ENCODE measurements at regions not wholly inside any gene's neighbourhood (a gene's known extent, or its start where the extent isn't known, plus 50 kb on each side); places are given as distances from the start of the nearest gene placed in this dataset.

DNA sequence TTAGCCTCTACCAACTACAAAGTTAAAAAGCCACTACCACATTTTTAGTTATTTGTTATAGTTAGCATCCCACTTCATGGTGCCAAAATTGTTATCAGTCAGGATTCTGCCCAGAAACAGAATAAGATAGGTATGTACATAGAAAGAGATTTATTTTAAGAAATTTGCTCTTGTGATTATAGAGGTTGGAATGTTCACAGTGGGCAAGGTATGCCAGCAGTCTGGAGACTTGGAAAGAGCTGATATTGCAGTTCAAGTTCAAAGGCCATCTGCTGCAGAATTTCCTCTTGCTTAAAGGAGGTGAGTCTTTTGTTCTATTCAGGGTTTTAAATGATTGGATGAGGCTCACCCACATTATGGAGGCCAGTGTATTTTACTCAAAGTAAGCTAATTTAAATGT is 143.8 kb upstream of the POU1F1 start:
- Histone ChIP-seq H2AK5ac (ENCODE audit: low read depth, low read length) (no peak overlapping the region), H3K27ac (replicated peaks; ENCODE audit: low read length) (no peak overlapping the region), H3K4ac (ENCODE audit: low read length) (no peak overlapping the region)

GRCh38 chr3:87414271-87414670 is 137.9 kb upstream of the POU1F1 start:
- no peak overlapping the region for H3K18ac ChIP-seq (ENCODE audit: low read length)
- H4K91ac ChIP-seq (ENCODE audit: low read depth, low read length, poor library complexity), result no peak overlapping the region
- H4K8ac ChIP-seq (ENCODE audit: low read depth, low read length), result no peak overlapping the region
- H3K27me3 ChIP-seq (ENCODE audit: control insufficient read depth in 3 of 3, insufficient read depth in 3 of 3, low read depth in 1 of 3, low read length in 3 of 3), result no peaks in the 10 kb centered on the region
- no peaks in the 10 kb centered on the region for H3K79me1 ChIP-seq (ENCODE audit: low read depth, low read length)
- no peaks in the 10 kb centered on the region for H3K9me3 ChIP-seq (replicated peaks in 1 of 2; ENCODE audit: control insufficient read depth in 2 of 2, insufficient read depth in 1 of 2, low read depth in 1 of 2, low read length in 2 of 2)
- H3K23ac ChIP-seq (ENCODE audit: low read depth, low read length, poor library complexity), result no peak overlapping the region
- H3K9ac ChIP-seq (ENCODE audit: low read depth, low read length, poor library complexity), result no peak overlapping the region
- no peak overlapping the region for H2BK15ac ChIP-seq (ENCODE audit: low read length)
- DNase-seq (ENCODE audit: low spot score), result no peak
- WGBS, 2 donors (ENCODE audit: extremely low coverage in 2 of 2, insufficient read length in 2 of 2, insufficient replicate concordance in 1 of 2), result no CpG with 5 or more reads among the region's 1 CpG
- H2BK12ac ChIP-seq (ENCODE audit: low read length), result no peak overlapping the region
- H2AFZ ChIP-seq (ENCODE audit: low read length), result no peak overlapping the region
- H2AK5ac ChIP-seq (ENCODE audit: low read depth, low read length), result no peak overlapping the region
- H3K4me1 ChIP-seq (ENCODE audit: control insufficient read depth in 2 of 2, insufficient read depth in 1 of 2, low read depth in 1 of 2, low read length in 2 of 2), result no peaks in the 10 kb centered on the region
- H3K4me3 ChIP-seq (ENCODE audit: low read length in 2 of 2), result no peak overlapping the region
- no peaks in the 10 kb centered on the region for H3K36me3 ChIP-seq (replicated peaks in 1 of 2; ENCODE audit: control insufficient read depth in 2 of 2, insufficient read depth in 2 of 2, low read length in 2 of 2)
- no peak overlapping the region for H3K4me2 ChIP-seq (ENCODE audit: insufficient read depth, low read length, poor library complexity, severe bottlenecking)
- H3K14ac ChIP-seq (ENCODE audit: low read length), result no peak overlapping the region
- no peak overlapping the region for H3K4ac ChIP-seq (ENCODE audit: low read length)
- H3K27ac ChIP-seq (replicated peaks; ENCODE audit: low read length), result no peak overlapping the region
- no peak overlapping the region for H2BK120ac ChIP-seq (ENCODE audit: low read depth, low read length)
- no peak overlapping the region for H2BK5ac ChIP-seq (ENCODE audit: low read length)

More for the DNA sequence above, 143.8 kb upstream of the POU1F1 start:
- no peak overlapping the region for H3K14ac ChIP-seq (ENCODE audit: low read length)
- H4K91ac ChIP-seq (ENCODE audit: low read depth, low read length, poor library complexity), result no peak overlapping the region
- no peaks in the 10 kb centered on the region for H3K79me1 ChIP-seq (ENCODE audit: low read depth, low read length)
- no peaks in the 10 kb centered on the region for H3K27me3 ChIP-seq (ENCODE audit: control insufficient read depth in 3 of 3, insufficient read depth in 3 of 3, low read depth in 1 of 3, low read length in 3 of 3)
- no peak overlapping the region for H2BK15ac ChIP-seq (ENCODE audit: low read length)
- no peaks in the 10 kb centered on the region for H3K36me3 ChIP-seq (replicated peaks in 1 of 2; ENCODE audit: control insufficient read depth in 2 of 2, insufficient read depth in 2 of 2, low read length in 2 of 2)
- no peak overlapping the region for H2BK12ac ChIP-seq (ENCODE audit: low read length)
- no peaks in the 10 kb centered on the region for H3K4me1 ChIP-seq (ENCODE audit: control insufficient read depth in 2 of 2, insufficient read depth in 1 of 2, low read depth in 1 of 2, low read length in 2 of 2)
- no peak overlapping the region for H2BK120ac ChIP-seq (ENCODE audit: low read depth, low read length)
- no peak overlapping the region for H3K4me2 ChIP-seq (ENCODE audit: insufficient read depth, low read length, poor library complexity, severe bottlenecking)
- H3K18ac ChIP-seq (ENCODE audit: low read length), result no peak overlapping the region
- DNase-seq (ENCODE audit: low spot score), result no peak
- no peak overlapping the region for H3K23ac ChIP-seq (ENCODE audit: low read depth, low read length, poor library complexity)
- no peak overlapping the region for H2AFZ ChIP-seq (ENCODE audit: low read length)
- H3K9me3 ChIP-seq (replicated peaks in 1 of 2; ENCODE audit: control insufficient read depth in 2 of 2, insufficient read depth in 1 of 2, low read depth in 1 of 2, low read length in 2 of 2), result no peaks in the 10 kb centered on the region
- no peak overlapping the region for H3K4me3 ChIP-seq (ENCODE audit: low read length in 2 of 2)
- no peak overlapping the region for H3K9ac ChIP-seq (ENCODE audit: low read depth, low read length, poor library complexity)
- H4K8ac ChIP-seq (ENCODE audit: low read depth, low read length), result no peak overlapping the region
- H2BK5ac ChIP-seq (ENCODE audit: low read length), result no peak overlapping the region

- H3K9ac ChIP-seq (ENCODE audit: low read depth, low read length, poor library complexity), result no peak overlapping the region
- H3K79me1 ChIP-seq (ENCODE audit: low read depth, low read length), result no peaks in the 10 kb centered on the region
- H3K27me3 ChIP-seq (ENCODE audit: control insufficient read depth in 3 of 3, insufficient read depth in 3 of 3, low read depth in 1 of 3, low read length in 3 of 3), result no peaks in the 10 kb centered on the region
- no peak overlapping the region for H2BK12ac ChIP-seq (ENCODE audit: low read length)
- no peak overlapping the region for H3K4ac ChIP-seq (ENCODE audit: low read length)
- H3K18ac ChIP-seq (ENCODE audit: low read length), result no peak overlapping the region
- H2AFZ ChIP-seq (ENCODE audit: low read length), result no peak overlapping the region
- H3K14ac ChIP-seq (ENCODE audit: low read length), result no peak overlapping the region
- H4K8ac ChIP-seq (ENCODE audit: low read depth, low read length), result no peak overlapping the region
- DNase-seq (ENCODE audit: low spot score), result no peak
- no peak overlapping the region for H2BK5ac ChIP-seq (ENCODE audit: low read length)
- H3K4me2 ChIP-seq (ENCODE audit: insufficient read depth, low read length, poor library complexity, severe bottlenecking), result no peak overlapping the region
- no peak overlapping the region for H3K4me3 ChIP-seq (ENCODE audit: low read length in 2 of 2)
- no peak overlapping the region for H2BK15ac ChIP-seq (ENCODE audit: low read length)
- H2BK120ac ChIP-seq (ENCODE audit: low read depth, low read length), result no peak overlapping the region
- no peaks in the 10 kb centered on the region for H3K4me1 ChIP-seq (ENCODE audit: control insufficient read depth in 2 of 2, insufficient read depth in 1 of 2, low read depth in 1 of 2, low read length in 2 of 2)
- H3K36me3 ChIP-seq (replicated peaks in 1 of 2; ENCODE audit: control insufficient read depth in 2 of 2, insufficient read depth in 2 of 2, low read length in 2 of 2), result no peaks in the 10 kb centered on the region
- H3K23ac ChIP-seq (ENCODE audit: low read depth, low read length, poor library complexity), result no peak overlapping the region
- H3K9me3 ChIP-seq (replicated peaks in 1 of 2; ENCODE audit: control insufficient read depth in 2 of 2, insufficient read depth in 1 of 2, low read depth in 1 of 2, low read length in 2 of 2), result no peaks in the 10 kb centered on the region
- H3K27ac ChIP-seq (replicated peaks; ENCODE audit: low read length), result no peak overlapping the region
- WGBS, 2 donors (ENCODE audit: extremely low coverage in 2 of 2, insufficient read length in 2 of 2, insufficient replicate concordance in 1 of 2), result no CpG with 5 or more reads among the region's 3 CpGs
- no peak overlapping the region for H4K91ac ChIP-seq (ENCODE audit: low read depth, low read length, poor library complexity)
- no peak overlapping the region for H2AK5ac ChIP-seq (ENCODE audit: low read depth, low read length)
These were observed 137.4 kb upstream of the POU1F1 start for GRCh38 chr3:87413814-87414213.

DNA sequence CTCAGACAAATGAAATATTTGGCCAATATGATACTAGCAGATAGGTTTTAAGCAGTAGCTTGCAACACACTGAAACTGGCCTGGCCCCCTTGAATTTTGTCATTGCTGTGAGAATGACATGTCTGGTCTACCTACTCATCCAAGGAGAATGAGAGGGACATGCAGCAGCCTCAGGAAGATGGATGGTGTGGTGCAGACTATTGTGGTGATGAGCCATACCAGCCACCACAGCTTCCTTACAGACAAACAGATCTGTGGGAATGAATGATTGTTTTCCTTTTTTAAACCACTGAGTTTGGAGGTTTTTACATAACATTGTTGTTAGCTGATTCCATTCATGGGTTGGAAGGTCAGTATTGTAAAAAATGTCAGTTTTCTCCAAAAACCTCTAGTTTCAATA is 133.7 kb upstream of the POU1F1 start:
- no peak overlapping the region for H3K9ac ChIP-seq (ENCODE audit: low read depth, low read length, poor library complexity)
- no peak overlapping the region for H4K8ac ChIP-seq (ENCODE audit: low read depth, low read length)
- no peaks in the 10 kb centered on the region for H3K36me3 ChIP-seq (replicated peaks in 1 of 2; ENCODE audit: control insufficient read depth in 2 of 2, insufficient read depth in 2 of 2, low read length in 2 of 2)
- no peak overlapping the region for H2AFZ ChIP-seq (ENCODE audit: low read length)
- H2BK12ac ChIP-seq (ENCODE audit: low read length), result no peak overlapping the region
- DNase-seq (ENCODE audit: low spot score), result no peak
- no peak overlapping the region for H3K23ac ChIP-seq (ENCODE audit: low read depth, low read length, poor library complexity)
- H3K4me3 ChIP-seq (ENCODE audit: low read length in 2 of 2), result no peak overlapping the region
- H3K4me1 ChIP-seq (ENCODE audit: control insufficient read depth in 2 of 2, insufficient read depth in 1 of 2, low read depth in 1 of 2, low read length in 2 of 2), result no peaks in the 10 kb centered on the region
- H2BK120ac ChIP-seq (ENCODE audit: low read depth, low read length), result no peak overlapping the region
- no peaks in the 10 kb centered on the region for H3K27me3 ChIP-seq (ENCODE audit: control insufficient read depth in 3 of 3, insufficient read depth in 3 of 3, low read depth in 1 of 3, low read length in 3 of 3)
- H4K91ac ChIP-seq (ENCODE audit: low read depth, low read length, poor library complexity), result no peak overlapping the region
- no peak overlapping the region for H3K18ac ChIP-seq (ENCODE audit: low read length)
- H3K14ac ChIP-seq (ENCODE audit: low read length), result no peak overlapping the region
- H3K4ac ChIP-seq (ENCODE audit: low read length), result no peak overlapping the region
- H3K9me3 ChIP-seq (replicated peaks in 1 of 2; ENCODE audit: control insufficient read depth in 2 of 2, insufficient read depth in 1 of 2, low read depth in 1 of 2, low read length in 2 of 2), result no peaks in the 10 kb centered on the region
- H2AK5ac ChIP-seq (ENCODE audit: low read depth, low read length), result no peak overlapping the region
- H2BK5ac ChIP-seq (ENCODE audit: low read length), result no peak overlapping the region
- no peaks in the 10 kb centered on the region for H3K79me1 ChIP-seq (ENCODE audit: low read depth, low read length)
- no peak overlapping the region for H3K4me2 ChIP-seq (ENCODE audit: insufficient read depth, low read length, poor library complexity, severe bottlenecking)
- H3K27ac ChIP-seq (replicated peaks; ENCODE audit: low read length), result no peak overlapping the region
- H2BK15ac ChIP-seq (ENCODE audit: low read length), result no peak overlapping the region
